Osteoblast (primary cell): ENCODE measurements at regions not wholly inside any gene's neighbourhood (a gene's known extent, or its start where the extent isn't known, plus 50 kb on each side); places are given as distances from the start of the nearest gene placed in this dataset.
A peak's percentile ranks its signal among the peaks of the same experiment; 100 is the strongest.

Experiments
- DNase-seq: peaks from one replicate; pipeline ENCODE4 v3.0.0; 2011; ENCODE audit warnings: low spot score, mixed read lengths; ENCODE audit not compliant: insufficient read length; ENCODE audit errors: missing footprints
- H2AFZ ChIP-seq: 2 replicates; pipeline ENCODE4 v1.6.0; 2011; ENCODE audit warnings: mild to moderate bottlenecking, low read length
- H3K27ac ChIP-seq: 2 replicates; pipeline ENCODE4 v1.5.1; 2011; ENCODE audit warnings: mild to moderate bottlenecking, low read depth, low read length, moderate library complexity
- H3K27me3 ChIP-seq: 2 replicates; pipeline ENCODE4 v1.6.0; 2012; ENCODE audit warnings: mild to moderate bottlenecking, control low read depth, inconsistent platforms, low read length, moderate library complexity; ENCODE audit not compliant: insufficient read depth
- H3K36me3 ChIP-seq: 2 replicates; pipeline ENCODE4 v1.5.1; 2011; ENCODE audit warnings: mild to moderate bottlenecking, low read length, control low read depth, moderate library complexity; ENCODE audit not compliant: insufficient read depth
- H3K4me1 ChIP-seq: 2 replicates; pipeline ENCODE4 v1.5.1; 2011; ENCODE audit warnings: mild to moderate bottlenecking, low read length, control low read depth, moderate library complexity; ENCODE audit not compliant: insufficient read depth
- H3K4me2 ChIP-seq: 2 replicates; pipeline ENCODE4 v1.6.0; 2011; ENCODE audit warnings: mild to moderate bottlenecking, low read length; ENCODE audit not compliant: insufficient read depth
- H3K4me3 ChIP-seq: fragments of 200-600 bp; sonication (generic); 3 replicates; pipeline ENCODE4 v1.5.1; 2012; ENCODE audit warnings: mild to moderate bottlenecking, low read length, inconsistent platforms; ENCODE audit not compliant: insufficient read depth
- H3K79me2 ChIP-seq: 2 replicates; pipeline ENCODE4 v1.6.0; 2012; ENCODE audit warnings: mild to moderate bottlenecking, low read length, control low read depth, inconsistent platforms; ENCODE audit not compliant: insufficient read depth
- H3K9me3 ChIP-seq: 2 replicates; pipeline ENCODE4 v1.5.1; 2011; ENCODE audit warnings: low read depth, low read length, control low read depth
- H4K20me1 ChIP-seq: 2 replicates; pipeline ENCODE4 v1.6.0; 2012; ENCODE audit warnings: mild to moderate bottlenecking, low read length, control low read depth; ENCODE audit not compliant: insufficient read depth
- TF ChIP-seq, protein P1 (sequence below): IDR thresholded peaks from 2 replicates; pipeline ENCODE4 v1.5.1; 2011; ENCODE audit warnings: mild to moderate bottlenecking, low read depth, low read length, moderate library complexity; ENCODE audit errors: extremely low read depth

DNA sequence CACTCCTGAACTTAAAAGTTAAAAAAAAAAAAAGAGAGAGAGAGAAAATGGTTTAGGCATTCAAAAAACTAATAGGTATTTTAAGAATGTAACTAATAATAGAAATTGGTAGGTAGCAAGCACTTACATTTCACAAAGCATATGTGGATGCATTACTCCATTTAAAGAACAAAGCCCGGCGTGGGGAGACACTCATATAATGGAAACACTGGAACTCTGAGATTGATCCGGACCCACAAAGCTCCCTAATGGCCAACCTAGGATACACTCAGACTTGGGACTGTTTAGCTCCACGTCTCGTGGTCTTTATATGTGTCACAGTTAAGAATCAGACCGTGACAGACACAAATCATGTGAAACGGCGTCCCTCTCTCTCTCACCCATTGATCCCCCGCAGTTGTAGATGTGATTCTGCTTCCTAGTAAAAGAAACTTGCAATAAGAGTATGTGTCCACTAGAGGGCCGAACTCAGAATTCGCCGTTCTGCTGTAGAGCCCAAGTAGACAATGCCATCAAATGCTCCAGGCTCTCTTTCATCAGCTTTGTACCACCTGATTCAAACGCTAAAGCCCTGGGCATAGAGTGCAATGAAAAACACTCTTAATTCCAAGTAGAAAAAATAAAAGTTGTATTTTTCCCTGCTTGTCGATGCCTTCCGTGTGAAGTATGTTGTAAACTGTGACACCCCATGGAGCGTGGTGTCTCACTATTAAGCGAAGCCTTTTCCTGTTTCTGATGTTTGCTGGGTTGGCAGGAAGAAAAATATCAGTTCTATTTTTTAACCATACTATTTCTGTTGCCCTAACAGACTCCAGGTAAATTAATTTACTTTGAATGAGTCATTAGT, 429.0 kb upstream of the MTPN start:
- Histone ChIP-seq H3K4me3 (peak overlapping the region; percentile 42), H3K9me3 (no peaks in the 10 kb centered on the region), H2AFZ (peak overlapping the region; percentile 85), H3K4me1 (peaks cover 5% of the 10 kb centered on the region), H3K79me2 (no peaks in the 10 kb centered on the region), H3K4me2 (peak overlapping the region; percentile 79), H4K20me1 (no peaks in the 10 kb centered on the region), H3K27me3 (no peaks in the 10 kb centered on the region), H3K36me3 (no peaks in the 10 kb centered on the region), H3K27ac (no peak overlapping the region)
- TF ChIP-seq, protein P1, sequence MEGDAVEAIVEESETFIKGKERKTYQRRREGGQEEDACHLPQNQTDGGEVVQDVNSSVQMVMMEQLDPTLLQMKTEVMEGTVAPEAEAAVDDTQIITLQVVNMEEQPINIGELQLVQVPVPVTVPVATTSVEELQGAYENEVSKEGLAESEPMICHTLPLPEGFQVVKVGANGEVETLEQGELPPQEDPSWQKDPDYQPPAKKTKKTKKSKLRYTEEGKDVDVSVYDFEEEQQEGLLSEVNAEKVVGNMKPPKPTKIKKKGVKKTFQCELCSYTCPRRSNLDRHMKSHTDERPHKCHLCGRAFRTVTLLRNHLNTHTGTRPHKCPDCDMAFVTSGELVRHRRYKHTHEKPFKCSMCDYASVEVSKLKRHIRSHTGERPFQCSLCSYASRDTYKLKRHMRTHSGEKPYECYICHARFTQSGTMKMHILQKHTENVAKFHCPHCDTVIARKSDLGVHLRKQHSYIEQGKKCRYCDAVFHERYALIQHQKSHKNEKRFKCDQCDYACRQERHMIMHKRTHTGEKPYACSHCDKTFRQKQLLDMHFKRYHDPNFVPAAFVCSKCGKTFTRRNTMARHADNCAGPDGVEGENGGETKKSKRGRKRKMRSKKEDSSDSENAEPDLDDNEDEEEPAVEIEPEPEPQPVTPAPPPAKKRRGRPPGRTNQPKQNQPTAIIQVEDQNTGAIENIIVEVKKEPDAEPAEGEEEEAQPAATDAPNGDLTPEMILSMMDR, result peak; percentile 82
- peak; percentile 74 for DNase-seq

DNA sequence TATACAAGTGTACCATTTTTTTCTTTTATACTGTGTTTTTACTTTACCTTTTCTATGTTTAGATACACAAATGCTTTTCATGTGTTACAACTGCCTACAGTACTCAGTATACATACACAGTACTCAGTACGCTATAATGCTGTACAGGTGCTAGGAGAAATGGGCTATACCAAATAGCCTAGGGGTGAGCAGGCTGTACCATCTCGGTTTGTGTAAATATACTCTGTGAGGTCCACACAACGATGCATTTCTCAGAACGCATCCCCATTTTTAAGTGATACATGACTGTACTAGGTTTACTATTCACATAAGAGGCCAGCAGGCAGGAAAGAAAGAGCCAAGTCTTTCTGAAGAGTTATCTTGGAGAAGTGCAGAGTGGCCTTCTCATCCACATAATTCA, 426.4 kb upstream of the MTPN start:
- Histone ChIP-seq H3K27me3 (no peaks in the 10 kb centered on the region), H4K20me1 (no peaks in the 10 kb centered on the region), H3K4me3 (no peak overlapping the region), H2AFZ (no peak overlapping the region), H3K9me3 (no peaks in the 10 kb centered on the region), H3K36me3 (no peaks in the 10 kb centered on the region), H3K79me2 (no peaks in the 10 kb centered on the region), H3K27ac (no peak overlapping the region), H3K4me1 (peaks cover 5% of the 10 kb centered on the region), H3K4me2 (no peak overlapping the region)
- no peak for DNase-seq
- TF ChIP-seq, protein P1, result no peak

DNA sequence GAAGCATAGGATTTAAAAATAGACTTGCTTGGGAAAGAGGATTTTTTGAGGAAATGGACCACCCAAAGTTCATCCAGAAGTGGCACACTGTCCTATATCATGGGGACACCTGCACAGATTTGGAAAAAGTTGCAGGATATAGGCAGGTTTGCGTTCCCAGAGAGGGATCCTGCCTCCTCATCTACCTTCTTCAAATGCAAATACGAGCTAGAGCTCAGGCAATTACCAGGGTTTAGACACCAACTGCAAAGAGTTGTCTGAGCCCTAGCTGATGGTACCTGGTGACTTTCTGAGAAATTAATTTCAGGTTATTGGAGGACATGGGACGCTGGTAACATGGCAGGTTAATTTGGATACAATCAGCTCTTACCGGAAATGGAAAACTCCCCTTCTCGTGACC, 423.7 kb upstream of the MTPN start:
- no peaks in the 10 kb centered on the region for H3K9me3 ChIP-seq
- no peaks in the 10 kb centered on the region for H3K36me3 ChIP-seq
- H3K4me2 ChIP-seq, result no peak overlapping the region

DNA sequence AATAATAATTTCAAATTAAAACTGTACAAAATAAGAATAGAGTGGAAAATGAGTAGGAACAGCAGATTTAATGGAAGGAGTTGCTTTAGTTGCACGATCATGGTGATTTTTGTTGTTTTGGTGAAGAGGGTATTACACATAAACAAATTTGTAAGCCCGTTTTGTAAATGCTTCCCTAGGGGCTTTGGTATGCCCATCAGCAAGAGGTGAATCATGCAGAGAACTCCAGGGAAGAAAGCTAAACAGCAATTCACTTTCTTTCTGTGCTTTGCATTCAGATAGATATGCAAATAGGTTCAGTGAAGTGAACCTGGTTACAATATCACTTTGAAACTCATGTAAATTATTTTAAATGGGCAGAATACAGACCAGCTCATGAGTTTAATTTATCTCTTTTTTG, 422.2 kb upstream of the MTPN start:
- TF ChIP-seq, protein P1, result no peak
- no peaks in the 10 kb centered on the region for H4K20me1 ChIP-seq
- H3K4me2 ChIP-seq, result no peak overlapping the region
- no peak overlapping the region for H3K27ac ChIP-seq
- no peaks in the 10 kb centered on the region for H3K4me1 ChIP-seq
- no peaks in the 10 kb centered on the region for H3K27me3 ChIP-seq
- no peak overlapping the region for H2AFZ ChIP-seq
- H3K4me3 ChIP-seq, result no peak overlapping the region
- DNase-seq, result no peak
- H3K9me3 ChIP-seq, result no peaks in the 10 kb centered on the region
- no peaks in the 10 kb centered on the region for H3K79me2 ChIP-seq
- no peaks in the 10 kb centered on the region for H3K36me3 ChIP-seq

More for the DNA sequence above, 423.7 kb upstream of the MTPN start:
- H2AFZ ChIP-seq, result no peak overlapping the region
- H3K4me1 ChIP-seq, result no peaks in the 10 kb centered on the region
- H3K27me3 ChIP-seq, result no peaks in the 10 kb centered on the region
- H4K20me1 ChIP-seq, result no peaks in the 10 kb centered on the region
- no peaks in the 10 kb centered on the region for H3K79me2 ChIP-seq
- TF ChIP-seq, protein P1, result no peak
- no peak overlapping the region for H3K4me3 ChIP-seq
- H3K27ac ChIP-seq, result no peak overlapping the region
- no peak for DNase-seq
